Fibroblast of skin of back (primary cell): ENCODE measurements at regions not wholly inside any gene's neighbourhood (a gene's known extent, or its start where the extent isn't known, plus 50 kb on each side); places are given as distances from the start of the nearest gene placed in this dataset.

ENCODE experiments used
- DNase-seq: peaks from one replicate; pipeline ENCODE4 v3.0.0-alpha.2; 2013

GRCh38 chr22:49162841-49163240 lies 664.8 kb downstream of the BRD1 start:
- no peak for DNase-seq

GRCh38 chr22:49161002-49161850 lies 666.4 kb downstream of the BRD1 start:
- DNase-seq: no peak

GRCh38 chr22:49160261-49161001 lies 667.2 kb downstream of the BRD1 start:
- DNase-seq: no peak

GRCh38 chr22:49159711-49160110 lies 668.0 kb downstream of the BRD1 start:
- DNase-seq: no peak

GRCh38 chr22:49158741-49159564 lies 668.7 kb downstream of the BRD1 start:
- no peak for DNase-seq

GRCh38 chr22:49157529-49158339 lies 669.9 kb downstream of the BRD1 start:
- DNase-seq: no peak

- no peak for DNase-seq
Measured at GRCh38 chr22:49156662-49157285, 670.9 kb downstream of the BRD1 start.

- DNase-seq: no peak
Measured at GRCh38 chr22:49155770-49156580, 671.7 kb downstream of the BRD1 start.

GRCh38 chr22:49155039-49155769 lies 672.5 kb downstream of the BRD1 start:
- no peak for DNase-seq

- DNase-seq: no peak
Measured at GRCh38 chr22:49154433-49154832, 673.2 kb downstream of the BRD1 start.

GRCh38 chr22:49153921-49154320 lies 673.8 kb downstream of the BRD1 start:
- no peak for DNase-seq

- DNase-seq: no peak
Measured at GRCh38 chr22:49152939-49153770, 674.5 kb downstream of the BRD1 start.

GRCh38 chr22:49152127-49152938 lies 675.3 kb downstream of the BRD1 start:
- DNase-seq: no peak

- DNase-seq: no peak
Measured at GRCh38 chr22:49151256-49152126, 676.2 kb downstream of the BRD1 start.

GRCh38 chr22:49150801-49151221 lies 676.9 kb downstream of the BRD1 start:
- no peak for DNase-seq

GRCh38 chr22:49149721-49150608 lies 677.7 kb downstream of the BRD1 start:
- DNase-seq: no peak
